ENCODE measurements at regions not wholly inside any gene's neighbourhood (a gene's known extent, or its start where the extent isn't known, plus 50 kb on each side); places are given as distances from the start of the nearest gene placed in this dataset.
"Not testable (repeated sequence)": the region's sequence is repeated elsewhere in the genome, so short reads cannot be mapped to it uniquely, and the experiment has no call there.

DNA sequence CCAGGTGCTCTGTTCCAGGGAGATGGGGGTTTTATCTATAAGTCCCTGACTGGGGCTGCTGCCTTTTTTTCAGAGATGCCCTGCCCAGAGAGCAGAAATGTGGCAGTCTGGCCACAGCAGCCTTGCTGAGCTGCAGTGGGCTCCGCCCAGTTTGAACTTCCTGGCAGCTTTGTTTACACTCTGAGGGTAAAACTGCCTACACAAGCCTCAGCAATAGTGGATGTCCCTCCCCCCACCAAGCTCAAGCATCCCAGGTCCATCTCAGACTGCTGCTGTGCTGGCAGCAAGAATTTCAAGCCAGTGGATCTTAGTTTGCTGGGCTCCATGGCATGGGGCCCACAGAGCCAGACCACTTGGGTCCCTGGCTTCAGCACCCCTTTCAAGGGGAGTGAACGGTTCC is 84.8 kb upstream of the UNC13C start:
- POLR2A ChIA-PET; H3K27me3 Mint-ChIP-seq (ENCODE audit: low read depth); H3K4me3 Mint-ChIP-seq; H3K36me3 Mint-ChIP-seq; H3K27ac Mint-ChIP-seq; H3K9me3 Mint-ChIP-seq: not testable (repeated sequence)
- peak; percentile 24 for DNase-seq (ENCODE audit: low spot score)
- TF ChIP-seq GABPB1 (CRISPR knock-in tag; IDR thresholded peaks at IDR 0.05) = 0 out of 2 replicates have a peak, but pooled peaks have one; percentile 23
- CTCF ChIA-PET = interaction anchor here (0.6 to 2.4 kb wide), 4 partner anchors 24 to 1596 kb away, joined by 4 to 11 read pairs (median 5); no protein-coding TSS in a partner anchor
- peak; percentile 65 for ATAC-seq
- H3K4me1 Mint-ChIP-seq = peaks cover 13% of the 10 kb centered on the region

- H3K4me3 Mint-ChIP-seq; H3K9me3 Mint-ChIP-seq; ATAC-seq; H3K36me3 Mint-ChIP-seq; H3K27me3 Mint-ChIP-seq (ENCODE audit: low read depth); DNase-seq (ENCODE audit: low spot score); H3K27ac Mint-ChIP-seq; POLR2A ChIA-PET: not testable (repeated sequence)
- H3K4me1 Mint-ChIP-seq = peaks cover 13% of the 10 kb centered on the region
- CTCF ChIA-PET = interaction anchor here (0.6 to 2.4 kb wide), 11 partner anchors 9 to 1325 kb away, joined by 3 to 11 read pairs (median 4); partner anchors contain the start of gene UNC13C
- TF ChIP-seq, protein P1, sequence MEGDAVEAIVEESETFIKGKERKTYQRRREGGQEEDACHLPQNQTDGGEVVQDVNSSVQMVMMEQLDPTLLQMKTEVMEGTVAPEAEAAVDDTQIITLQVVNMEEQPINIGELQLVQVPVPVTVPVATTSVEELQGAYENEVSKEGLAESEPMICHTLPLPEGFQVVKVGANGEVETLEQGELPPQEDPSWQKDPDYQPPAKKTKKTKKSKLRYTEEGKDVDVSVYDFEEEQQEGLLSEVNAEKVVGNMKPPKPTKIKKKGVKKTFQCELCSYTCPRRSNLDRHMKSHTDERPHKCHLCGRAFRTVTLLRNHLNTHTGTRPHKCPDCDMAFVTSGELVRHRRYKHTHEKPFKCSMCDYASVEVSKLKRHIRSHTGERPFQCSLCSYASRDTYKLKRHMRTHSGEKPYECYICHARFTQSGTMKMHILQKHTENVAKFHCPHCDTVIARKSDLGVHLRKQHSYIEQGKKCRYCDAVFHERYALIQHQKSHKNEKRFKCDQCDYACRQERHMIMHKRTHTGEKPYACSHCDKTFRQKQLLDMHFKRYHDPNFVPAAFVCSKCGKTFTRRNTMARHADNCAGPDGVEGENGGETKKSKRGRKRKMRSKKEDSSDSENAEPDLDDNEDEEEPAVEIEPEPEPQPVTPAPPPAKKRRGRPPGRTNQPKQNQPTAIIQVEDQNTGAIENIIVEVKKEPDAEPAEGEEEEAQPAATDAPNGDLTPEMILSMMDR (IDR thresholded peaks at IDR 0.05) = 0 out of 2 replicates have a peak, but pooled peaks have one; percentile 13
These were observed 86.4 kb upstream of the UNC13C start for GRCh38 chr15:53891862-53892261.

- Mint-ChIP-seq H3K4me3 (no peak overlapping the region), H3K36me3 (no peaks in the 10 kb centered on the region), H3K27me3 (ENCODE audit: low read depth) (no peaks in the 10 kb centered on the region), H3K27ac (no peak overlapping the region; the same call in 1 of the 2 replicates), H3K4me1 (peaks cover 5% of the 10 kb centered on the region), H3K9me3 (no peaks in the 10 kb centered on the region; the same call in 1 of the 2 replicates)
- no peak for ATAC-seq
- ChIA-PET POLR2A (no interaction called here), CTCF (no interaction called here)
- TF ChIP-seq GABPB1 (CRISPR knock-in tag; IDR thresholded peaks at IDR 0.05) (no peak), E2F5 (CRISPR knock-in tag; IDR thresholded peaks at IDR 0.05) (no peak), ZNF219 (CRISPR knock-in tag; IDR thresholded peaks at IDR 0.05; ENCODE audit: borderline replicate concordance) (no peak), ZNF512 (CRISPR knock-in tag; IDR thresholded peaks at IDR 0.05; ENCODE audit: borderline replicate concordance) (no peak), TEAD4 (CRISPR knock-in tag; IDR thresholded peaks at IDR 0.05) (no peak), RELA (CRISPR knock-in tag; IDR thresholded peaks at IDR 0.05; ENCODE audit: borderline replicate concordance) (no peak), NFYB (CRISPR knock-in tag; conservative IDR thresholded peaks at IDR 0.05; ENCODE audit: low read depth) (no peak), CDX4 (CRISPR knock-in tag; IDR thresholded peaks at IDR 0.05; ENCODE audit: borderline replicate concordance) (no peak), ZSCAN18 (CRISPR knock-in tag; IDR thresholded peaks at IDR 0.05) (no peak), CREM (CRISPR knock-in tag; IDR thresholded peaks at IDR 0.05) (no peak), SMAD4 (CRISPR knock-in tag; IDR thresholded peaks at IDR 0.05) (no peak)
- TF ChIP-seq, protein P2, sequence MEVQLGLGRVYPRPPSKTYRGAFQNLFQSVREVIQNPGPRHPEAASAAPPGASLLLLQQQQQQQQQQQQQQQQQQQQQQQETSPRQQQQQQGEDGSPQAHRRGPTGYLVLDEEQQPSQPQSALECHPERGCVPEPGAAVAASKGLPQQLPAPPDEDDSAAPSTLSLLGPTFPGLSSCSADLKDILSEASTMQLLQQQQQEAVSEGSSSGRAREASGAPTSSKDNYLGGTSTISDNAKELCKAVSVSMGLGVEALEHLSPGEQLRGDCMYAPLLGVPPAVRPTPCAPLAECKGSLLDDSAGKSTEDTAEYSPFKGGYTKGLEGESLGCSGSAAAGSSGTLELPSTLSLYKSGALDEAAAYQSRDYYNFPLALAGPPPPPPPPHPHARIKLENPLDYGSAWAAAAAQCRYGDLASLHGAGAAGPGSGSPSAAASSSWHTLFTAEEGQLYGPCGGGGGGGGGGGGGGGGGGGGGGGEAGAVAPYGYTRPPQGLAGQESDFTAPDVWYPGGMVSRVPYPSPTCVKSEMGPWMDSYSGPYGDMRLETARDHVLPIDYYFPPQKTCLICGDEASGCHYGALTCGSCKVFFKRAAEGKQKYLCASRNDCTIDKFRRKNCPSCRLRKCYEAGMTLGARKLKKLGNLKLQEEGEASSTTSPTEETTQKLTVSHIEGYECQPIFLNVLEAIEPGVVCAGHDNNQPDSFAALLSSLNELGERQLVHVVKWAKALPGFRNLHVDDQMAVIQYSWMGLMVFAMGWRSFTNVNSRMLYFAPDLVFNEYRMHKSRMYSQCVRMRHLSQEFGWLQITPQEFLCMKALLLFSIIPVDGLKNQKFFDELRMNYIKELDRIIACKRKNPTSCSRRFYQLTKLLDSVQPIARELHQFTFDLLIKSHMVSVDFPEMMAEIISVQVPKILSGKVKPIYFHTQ (CRISPR knock-in tag; IDR thresholded peaks at IDR 0.05) = no peak
- TF ChIP-seq, protein P3, sequence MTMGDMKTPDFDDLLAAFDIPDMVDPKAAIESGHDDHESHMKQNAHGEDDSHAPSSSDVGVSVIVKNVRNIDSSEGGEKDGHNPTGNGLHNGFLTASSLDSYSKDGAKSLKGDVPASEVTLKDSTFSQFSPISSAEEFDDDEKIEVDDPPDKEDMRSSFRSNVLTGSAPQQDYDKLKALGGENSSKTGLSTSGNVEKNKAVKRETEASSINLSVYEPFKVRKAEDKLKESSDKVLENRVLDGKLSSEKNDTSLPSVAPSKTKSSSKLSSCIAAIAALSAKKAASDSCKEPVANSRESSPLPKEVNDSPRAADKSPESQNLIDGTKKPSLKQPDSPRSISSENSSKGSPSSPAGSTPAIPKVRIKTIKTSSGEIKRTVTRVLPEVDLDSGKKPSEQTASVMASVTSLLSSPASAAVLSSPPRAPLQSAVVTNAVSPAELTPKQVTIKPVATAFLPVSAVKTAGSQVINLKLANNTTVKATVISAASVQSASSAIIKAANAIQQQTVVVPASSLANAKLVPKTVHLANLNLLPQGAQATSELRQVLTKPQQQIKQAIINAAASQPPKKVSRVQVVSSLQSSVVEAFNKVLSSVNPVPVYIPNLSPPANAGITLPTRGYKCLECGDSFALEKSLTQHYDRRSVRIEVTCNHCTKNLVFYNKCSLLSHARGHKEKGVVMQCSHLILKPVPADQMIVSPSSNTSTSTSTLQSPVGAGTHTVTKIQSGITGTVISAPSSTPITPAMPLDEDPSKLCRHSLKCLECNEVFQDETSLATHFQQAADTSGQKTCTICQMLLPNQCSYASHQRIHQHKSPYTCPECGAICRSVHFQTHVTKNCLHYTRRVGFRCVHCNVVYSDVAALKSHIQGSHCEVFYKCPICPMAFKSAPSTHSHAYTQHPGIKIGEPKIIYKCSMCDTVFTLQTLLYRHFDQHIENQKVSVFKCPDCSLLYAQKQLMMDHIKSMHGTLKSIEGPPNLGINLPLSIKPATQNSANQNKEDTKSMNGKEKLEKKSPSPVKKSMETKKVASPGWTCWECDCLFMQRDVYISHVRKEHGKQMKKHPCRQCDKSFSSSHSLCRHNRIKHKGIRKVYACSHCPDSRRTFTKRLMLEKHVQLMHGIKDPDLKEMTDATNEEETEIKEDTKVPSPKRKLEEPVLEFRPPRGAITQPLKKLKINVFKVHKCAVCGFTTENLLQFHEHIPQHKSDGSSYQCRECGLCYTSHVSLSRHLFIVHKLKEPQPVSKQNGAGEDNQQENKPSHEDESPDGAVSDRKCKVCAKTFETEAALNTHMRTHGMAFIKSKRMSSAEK (CRISPR knock-in tag; IDR thresholded peaks at IDR 0.05; ENCODE audit: borderline replicate concordance) = no peak
- no peak for DNase-seq (ENCODE audit: low spot score)
These were observed 93.8 kb upstream of the UNC13C start for GRCh38 chr15:53884441-53884840.

All from WTC11 (cell line).